DND-41 (cell line): ENCODE measurements at regions not wholly inside any gene's neighbourhood (a gene's known extent, or its start where the extent isn't known, plus 50 kb on each side); places are given as distances from the start of the nearest gene placed in this dataset.

Experiments
- ATAC-seq: fragments of 200-7000 bp; cut with Tn5 transposase; 3 replicates; pipeline ENCODE4 v1.9.1; 2021; ENCODE audit warnings: low read depth; ENCODE audit not compliant: insufficient read depth
- DNase-seq: peaks from one replicate; pipeline ENCODE4 v3.0.0-alpha.2; 2020
- H2AFZ ChIP-seq: 2 replicates; pipeline ENCODE4 v1.6.0; 2012; ENCODE audit warnings: low read depth, low read length
- H3K27ac ChIP-seq: 2 replicates; pipeline ENCODE4 v1.5.1; 2012; ENCODE audit warnings: low read length, inconsistent platforms
- H3K27me3 ChIP-seq: fragments of 200-600 bp; sonication (generic); 2 replicates; pipeline ENCODE4 v1.6.0; 2012; ENCODE audit warnings: low read length, mild to moderate bottlenecking, inconsistent platforms; ENCODE audit not compliant: insufficient read depth, poor library complexity
- H3K36me3 ChIP-seq: 2 replicates; pipeline ENCODE4 v1.5.1; 2012; ENCODE audit warnings: low read length, inconsistent platforms; ENCODE audit not compliant: insufficient read depth
- H3K4me1 ChIP-seq: 2 replicates; pipeline ENCODE4 v1.5.1; 2012; ENCODE audit warnings: mild to moderate bottlenecking, low read length; ENCODE audit not compliant: insufficient read depth
- H3K4me2 ChIP-seq: 2 replicates; pipeline ENCODE4 v1.6.0; 2012; ENCODE audit warnings: mild to moderate bottlenecking, moderate library complexity, low read length, inconsistent platforms; ENCODE audit not compliant: insufficient read depth
- H3K4me3 ChIP-seq, 2 experiments: fragments of 200-600 bp in 1 of 2; shearing (Covaris generic) in 1 of 2; 2 replicates each; pipeline ENCODE4 v1.5.1; 2012 to 2016; ENCODE audit warnings: inconsistent platforms in 2 of 2, low read length in 2 of 2, mild to moderate bottlenecking in 2 of 2, low read depth in 1 of 2, moderate library complexity in 1 of 2
- H3K79me2 ChIP-seq: 2 replicates; pipeline ENCODE4 v1.6.0; 2012; ENCODE audit warnings: low read length, inconsistent platforms; ENCODE audit not compliant: insufficient read depth
- H3K9ac ChIP-seq: 2 replicates; pipeline ENCODE4 v1.6.0; 2012; ENCODE audit warnings: low read depth, mild to moderate bottlenecking, inconsistent platforms, low read length, moderate library complexity
- H3K9me3 ChIP-seq: 2 replicates; pipeline ENCODE4 v1.5.1; 2012; ENCODE audit warnings: low read length, moderate library complexity, mild to moderate bottlenecking, inconsistent platforms; ENCODE audit not compliant: insufficient read depth, severe bottlenecking
- H4K20me1 ChIP-seq: 2 replicates; pipeline ENCODE4 v1.6.0; 2012; ENCODE audit warnings: low read length; ENCODE audit not compliant: insufficient read depth
- CTCF ChIP-seq: IDR thresholded peaks from 2 replicates; pipeline ENCODE4 v1.5.1; 2012; ENCODE audit warnings: borderline replicate concordance, low read length, moderate library complexity, mild to moderate bottlenecking; ENCODE audit not compliant: poor library complexity, severe bottlenecking; ENCODE audit errors: extremely low read depth
- EZH2 ChIP-seq: IDR thresholded peaks from 3 replicates; pipeline ENCODE4 v1.6.1; 2012; ENCODE audit warnings: borderline replicate concordance, low read depth, mild to moderate bottlenecking, moderate library complexity, low read length, inconsistent platforms; ENCODE audit not compliant: severe bottlenecking

- Histone ChIP-seq H3K4me3 (no peak overlapping the region), H3K27me3 (no peaks in the 10 kb centered on the region), H3K36me3 (no peaks in the 10 kb centered on the region), H3K4me2 (no peak overlapping the region), H2AFZ (no peak overlapping the region), H4K20me1 (no peaks in the 10 kb centered on the region), H3K9me3 (no peaks in the 10 kb centered on the region), H3K27ac (no peak overlapping the region), H3K4me1 (no peaks in the 10 kb centered on the region), H3K79me2 (no peaks in the 10 kb centered on the region), H3K9ac (no peak overlapping the region)
- ATAC-seq (no peak), DNase-seq (no peak)
- TF ChIP-seq CTCF, result no peak
- no peak for TF ChIP-seq EZH2
These were observed 147.6 kb downstream of the CEMIP2 start for GRCh38 chr9:71620746-71621145.

- H3K79me2 ChIP-seq, result no peaks in the 10 kb centered on the region
- no peak overlapping the region for H2AFZ ChIP-seq
- ATAC-seq (no peak), DNase-seq (no peak)
- no peaks in the 10 kb centered on the region for H4K20me1 ChIP-seq
- H3K9me3 ChIP-seq, result no peaks in the 10 kb centered on the region
- H3K4me1 ChIP-seq, result no peaks in the 10 kb centered on the region
- no peak overlapping the region for H3K27ac ChIP-seq
- no peak for TF ChIP-seq CTCF
- no peak for TF ChIP-seq EZH2
- no peaks in the 10 kb centered on the region for H3K27me3 ChIP-seq
- H3K4me3 ChIP-seq, result no peak overlapping the region
- H3K36me3 ChIP-seq, result no peaks in the 10 kb centered on the region
- H3K4me2 ChIP-seq, result no peak overlapping the region
- H3K9ac ChIP-seq, result no peak overlapping the region
These were observed 148.0 kb downstream of the CEMIP2 start for GRCh38 chr9:71620331-71620730.

- Histone ChIP-seq H3K79me2 (no peaks in the 10 kb centered on the region), H3K9me3 (no peaks in the 10 kb centered on the region), H3K4me2 (no peak overlapping the region), H3K36me3 (no peaks in the 10 kb centered on the region), H3K9ac (no peak overlapping the region), H3K4me1 (no peaks in the 10 kb centered on the region), H4K20me1 (no peaks in the 10 kb centered on the region), H3K27me3 (no peaks in the 10 kb centered on the region), H3K27ac (no peak overlapping the region), H3K4me3 (no peak overlapping the region), H2AFZ (no peak overlapping the region)
- ATAC-seq, result no peak
- no peak for TF ChIP-seq EZH2
- no peak for TF ChIP-seq CTCF
- no peak for DNase-seq
These were observed 148.4 kb downstream of the CEMIP2 start for GRCh38 chr9:71619926-71620325.
